Kidney epithelial cell (primary cell): ENCODE measurements at regions not wholly inside any gene's neighbourhood (a gene's known extent, or its start where the extent isn't known, plus 50 kb on each side); places are given as distances from the start of the nearest gene placed in this dataset.

Experiments used
- DNase-seq: peaks from one replicate; pipeline ENCODE4 v3.0.0-alpha.2; 2010; ENCODE audit warnings: low read depth
- H3K27me3 ChIP-seq: 2 replicates; pipeline ENCODE4 v1.6.0; 2011; ENCODE audit warnings: low read length; ENCODE audit not compliant: control insufficient read depth, insufficient read depth
- H3K36me3 ChIP-seq: 2 replicates; pipeline ENCODE4 v1.5.1; 2011; ENCODE audit warnings: low read length; ENCODE audit not compliant: control insufficient read depth, insufficient read depth
- H3K4me3 ChIP-seq: 2 replicates; pipeline ENCODE4 v1.5.1; 2011; ENCODE audit warnings: low read depth, mild to moderate bottlenecking, control low read depth, low read length
- TF ChIP-seq, protein P1 (sequence below): IDR thresholded peaks from 2 replicates; pipeline ENCODE4 v1.5.1; 2011; ENCODE audit warnings: mild to moderate bottlenecking, moderate library complexity, low read length, control low read depth, inconsistent platforms; ENCODE audit not compliant: insufficient read depth, poor library complexity, severe bottlenecking

DNA sequence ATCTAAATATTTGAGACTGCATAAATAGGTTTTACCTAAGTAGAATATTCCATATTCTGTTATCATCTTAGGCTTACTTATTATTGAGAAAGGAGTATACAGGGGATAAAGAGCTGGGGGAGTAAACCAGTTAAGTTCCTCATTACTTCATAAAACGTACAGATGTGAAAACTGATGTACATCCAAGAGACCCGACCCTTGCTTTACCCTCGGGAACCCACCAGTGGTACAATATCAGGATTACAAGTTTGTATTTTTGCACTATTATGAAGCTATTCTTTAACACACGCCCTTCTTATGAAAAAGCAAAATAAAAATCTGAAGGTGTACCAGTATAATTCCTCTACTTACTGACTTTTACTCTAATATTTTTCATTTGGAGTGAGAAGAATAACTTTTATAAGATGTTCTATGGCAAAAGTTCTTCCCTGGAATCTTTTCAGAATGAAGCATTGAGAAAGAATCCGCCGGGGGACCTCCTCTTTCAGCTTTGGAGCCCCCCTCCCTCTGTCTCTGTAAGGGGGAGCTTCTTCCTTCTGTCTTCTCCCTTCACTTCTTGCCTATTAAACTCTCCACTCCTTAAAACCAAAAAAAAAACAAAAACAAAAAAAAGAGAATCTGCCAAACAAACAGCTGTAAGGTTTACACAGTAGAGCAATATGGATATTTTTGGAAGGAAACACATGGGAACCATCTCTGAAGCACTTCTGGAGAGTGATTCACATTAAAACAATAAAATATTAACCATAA is 550.0 kb downstream of the TNS3 start:
- no peak overlapping the region for H3K4me3 ChIP-seq
- no peak for DNase-seq
- no peaks in the 10 kb centered on the region for H3K27me3 ChIP-seq
- TF ChIP-seq, protein P1, sequence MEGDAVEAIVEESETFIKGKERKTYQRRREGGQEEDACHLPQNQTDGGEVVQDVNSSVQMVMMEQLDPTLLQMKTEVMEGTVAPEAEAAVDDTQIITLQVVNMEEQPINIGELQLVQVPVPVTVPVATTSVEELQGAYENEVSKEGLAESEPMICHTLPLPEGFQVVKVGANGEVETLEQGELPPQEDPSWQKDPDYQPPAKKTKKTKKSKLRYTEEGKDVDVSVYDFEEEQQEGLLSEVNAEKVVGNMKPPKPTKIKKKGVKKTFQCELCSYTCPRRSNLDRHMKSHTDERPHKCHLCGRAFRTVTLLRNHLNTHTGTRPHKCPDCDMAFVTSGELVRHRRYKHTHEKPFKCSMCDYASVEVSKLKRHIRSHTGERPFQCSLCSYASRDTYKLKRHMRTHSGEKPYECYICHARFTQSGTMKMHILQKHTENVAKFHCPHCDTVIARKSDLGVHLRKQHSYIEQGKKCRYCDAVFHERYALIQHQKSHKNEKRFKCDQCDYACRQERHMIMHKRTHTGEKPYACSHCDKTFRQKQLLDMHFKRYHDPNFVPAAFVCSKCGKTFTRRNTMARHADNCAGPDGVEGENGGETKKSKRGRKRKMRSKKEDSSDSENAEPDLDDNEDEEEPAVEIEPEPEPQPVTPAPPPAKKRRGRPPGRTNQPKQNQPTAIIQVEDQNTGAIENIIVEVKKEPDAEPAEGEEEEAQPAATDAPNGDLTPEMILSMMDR, result no peak
- no peaks in the 10 kb centered on the region for H3K36me3 ChIP-seq

DNA sequence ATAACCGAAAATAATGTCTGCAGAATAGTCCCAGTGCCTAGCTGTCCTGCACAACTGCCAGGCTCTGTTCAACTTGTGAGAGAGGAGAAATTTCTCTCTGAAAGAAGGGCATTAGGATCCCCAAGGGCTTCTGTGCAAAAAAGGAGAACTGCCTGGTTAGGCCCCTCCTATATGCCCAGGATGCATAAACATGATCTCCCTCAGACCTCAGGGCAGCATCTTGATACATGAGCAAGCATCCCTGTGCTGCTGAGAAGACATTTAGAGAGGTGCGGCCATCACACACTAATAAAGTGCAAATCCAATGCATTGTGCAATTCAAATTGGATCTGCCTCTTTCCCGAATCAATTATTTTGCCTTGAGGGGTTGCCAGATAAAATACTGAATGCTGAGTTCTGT is 553.6 kb downstream of the TNS3 start:
- Histone ChIP-seq H3K27me3 (no peaks in the 10 kb centered on the region), H3K4me3 (no peak overlapping the region), H3K36me3 (no peaks in the 10 kb centered on the region)
- TF ChIP-seq, protein P1, result no peak
- DNase-seq, result no peak

DNA sequence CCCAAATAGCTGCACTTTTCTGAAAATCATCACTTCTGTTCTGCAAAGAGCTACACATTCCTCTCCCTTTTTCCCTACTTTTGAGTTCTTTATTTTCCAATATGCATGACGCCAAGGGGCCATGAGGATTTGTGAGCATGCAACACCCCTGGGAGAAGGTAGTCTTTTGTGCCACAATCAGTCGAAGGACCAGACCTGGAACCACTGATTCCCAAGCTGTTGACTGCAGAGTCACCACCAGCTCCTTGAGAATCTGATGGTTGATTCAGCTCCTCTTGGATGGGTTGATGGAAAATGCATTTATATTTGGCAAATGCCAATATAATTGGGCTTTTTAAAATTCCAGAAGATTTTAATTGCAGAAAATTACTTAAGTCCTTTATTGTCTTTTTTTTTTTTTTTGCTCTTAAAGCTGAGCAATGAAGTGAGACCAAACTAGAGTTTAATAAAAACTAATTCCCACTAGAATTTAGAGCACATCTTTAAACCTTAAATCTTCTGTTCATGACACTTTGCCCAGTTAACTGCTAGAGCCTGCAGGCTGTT is 554.1 kb downstream of the TNS3 start:
- DNase-seq, result no peak
- no peak overlapping the region for H3K4me3 ChIP-seq

DNA sequence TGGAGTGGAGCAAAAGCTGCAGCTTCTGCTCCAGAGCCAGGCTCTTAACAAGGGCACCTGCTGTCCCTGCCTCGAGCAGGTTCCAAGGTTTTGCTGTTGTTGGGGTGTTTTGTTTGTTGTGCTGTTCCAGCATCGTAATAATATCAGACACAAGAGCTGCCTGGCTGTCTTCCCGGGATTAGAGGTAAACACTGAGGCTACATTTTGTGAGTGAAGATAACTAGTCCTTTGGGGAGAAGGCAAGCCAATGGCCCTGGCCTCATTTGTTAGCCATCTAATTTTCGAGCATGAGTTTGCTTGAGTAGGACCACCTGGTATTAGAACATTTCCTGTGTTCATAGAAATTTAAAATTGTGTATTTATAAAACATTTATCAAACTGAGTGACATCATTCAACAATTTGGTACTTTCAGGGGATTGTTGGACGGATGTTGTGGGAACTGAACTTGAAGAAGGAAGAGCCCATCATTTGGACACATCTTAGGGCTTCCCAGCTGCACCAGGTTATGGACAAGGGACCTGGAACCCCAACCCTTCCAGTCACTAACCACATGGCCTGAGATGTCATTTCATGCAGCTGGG is 555.0 kb downstream of the TNS3 start:
- Histone ChIP-seq H3K27me3 (no peaks in the 10 kb centered on the region), H3K4me3 (no peak overlapping the region), H3K36me3 (no peaks in the 10 kb centered on the region)
- TF ChIP-seq, protein P1, result no peak
- DNase-seq, result no peak

More for the DNA sequence above, 554.1 kb downstream of the TNS3 start:
- TF ChIP-seq, protein P1, result no peak
- no peaks in the 10 kb centered on the region for H3K36me3 ChIP-seq
- H3K27me3 ChIP-seq, result no peaks in the 10 kb centered on the region

DNA sequence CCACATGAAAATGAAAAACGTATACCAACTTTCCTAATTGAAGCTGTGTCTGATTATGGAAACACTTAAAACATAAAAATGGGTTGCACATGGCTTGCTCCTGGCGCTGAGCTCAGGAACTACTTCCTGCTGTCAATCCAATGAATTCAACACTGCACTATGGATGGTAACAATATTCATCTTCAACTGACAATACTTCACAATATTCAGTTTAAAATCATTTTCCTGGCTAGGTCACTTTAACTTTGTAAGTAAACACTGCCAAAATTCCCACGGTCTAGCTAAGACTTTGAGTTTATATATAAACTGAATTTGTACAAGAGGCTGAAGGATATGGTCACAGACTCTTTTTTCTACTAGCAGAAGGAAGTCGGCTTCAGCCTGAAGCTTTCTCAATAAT is 556.9 kb downstream of the TNS3 start:
- no peaks in the 10 kb centered on the region for H3K36me3 ChIP-seq
- H3K27me3 ChIP-seq, result no peaks in the 10 kb centered on the region
- H3K4me3 ChIP-seq, result no peak overlapping the region
- DNase-seq, result no peak
- TF ChIP-seq, protein P1, result no peak
